HepG2 (cell line): ENCODE measurements at regions not wholly inside any gene's neighbourhood (a gene's known extent, or its start where the extent isn't known, plus 50 kb on each side); places are given as distances from the start of the nearest gene placed in this dataset.
A peak's percentile ranks its signal among the peaks of the same experiment; 100 is the strongest.

Source experiments
- ATAC-seq: fragments of 200-7000 bp; cut with Tn5 transposase; 3 replicates; pipeline ENCODE4 v1.9.1; 2020; ENCODE audit warnings: mild to moderate bottlenecking, moderate library complexity
- BruUV-seq: library from RNA; stranded (reverse); fragments of 400-500 nt; replicated peaks from 2 replicates; lab custom pipeline; 2021; lab: Mats Ljungman, UMichigan
- CTCF ChIA-PET: fragments of 300-600 bp; formaldehyde crosslinking; extraction: SDS; loops from one replicate; lab custom pipeline; 2021; ENCODE audit warnings: low total read pairs, inconsistent platforms, low intra/inter-chr PET ratio; lab: Yijun Ruan, JAX
- POLR2A ChIA-PET: fragments of 350-600 bp; sonication (Branson Sonifier 250); formaldehyde crosslinking; loops from one replicate; lab custom pipeline; 2020; ENCODE audit warnings: antibody characterized with exemption, inconsistent platforms; lab: Yijun Ruan, JAX
- DNase-seq: peaks from one replicate; pipeline ENCODE4 v3.0.0-alpha.2; 2015; ENCODE audit warnings: low spot score
- FAIRE-seq: peaks from 3 replicates; lab custom pipeline; 2011; peaks lifted over from hg19 to GRCh38; lab: Jason Lieb, UNC
- H2AFZ ChIP-seq: one replicate; pipeline ENCODE4 v1.6.1; 2011; ENCODE audit warnings: low read length, inconsistent platforms
- H3K27ac ChIP-seq: fragments of 300-600 bp; 3 replicates; pipeline ENCODE4 v1.8.0; 2011; ENCODE audit warnings: mixed run types, mild to moderate bottlenecking, mixed read lengths, low read length, inconsistent platforms; ENCODE audit not compliant: insufficient read depth; ENCODE audit errors: extremely low read length
- H3K27me3 ChIP-seq, 2 experiments: fragments of 200-600 bp in 1 of 2; 2 replicates in 1 of 2; 3 replicates in 1 of 2; pipeline versions ENCODE4 v1.6.0 to v1.8.0; 2011; ENCODE audit warnings: low read length in 2 of 2, mild to moderate bottlenecking in 2 of 2, moderate library complexity in 2 of 2, inconsistent platforms in 1 of 2; ENCODE audit not compliant: insufficient read depth in 2 of 2, control insufficient read depth in 1 of 2
- H3K36me3 ChIP-seq, 2 experiments: fragments of 200-600 bp in 1 of 2; replicated peaks in 1 of 2; 2 replicates in 1 of 2; 3 replicates in 1 of 2; pipeline versions ENCODE4 v1.5.1 to v1.8.0; 2011; ENCODE audit warnings: low read length in 2 of 2, inconsistent platforms in 1 of 2; ENCODE audit not compliant: insufficient read depth in 2 of 2, control insufficient read depth in 1 of 2
- H3K4me1 ChIP-seq: 2 replicates; pipeline ENCODE4 v1.5.1; 2012; ENCODE audit warnings: low read length, inconsistent platforms; ENCODE audit not compliant: insufficient read depth
- H3K4me2 ChIP-seq: 2 replicates; pipeline ENCODE4 v1.6.0; 2011; ENCODE audit warnings: low read depth, low read length, inconsistent platforms
- H3K4me3 ChIP-seq, 3 experiments: fragments of 200-600 bp in 1 of 3; sonication (generic), shearing (Covaris generic) in 1 of 3; replicated peaks in 1 of 3; 2 replicates each; pipeline ENCODE4 v1.5.1; 2011 to 2016; ENCODE audit warnings: low read length in 3 of 3, inconsistent platforms in 2 of 3, low read depth in 2 of 3, mild to moderate bottlenecking in 2 of 3, control low read depth in 1 of 3, mixed read lengths in 1 of 3; ENCODE audit not compliant: insufficient read depth in 1 of 3
- H3K79me2 ChIP-seq: one replicate; pipeline ENCODE4 v1.6.1; 2011; ENCODE audit warnings: low read length, inconsistent platforms; ENCODE audit not compliant: insufficient read depth
- H3K9ac ChIP-seq: 2 replicates; pipeline ENCODE4 v1.6.0; 2011; ENCODE audit warnings: mild to moderate bottlenecking, low read depth, low read length, inconsistent platforms; ENCODE audit not compliant: insufficient read depth
- H3K9me3 ChIP-seq: 2 replicates; pipeline ENCODE4 v1.5.1; 2012; ENCODE audit warnings: mild to moderate bottlenecking, low read length
- H4K20me1 ChIP-seq: 2 replicates; pipeline ENCODE4 v1.6.0; 2011; ENCODE audit warnings: inconsistent platforms, mild to moderate bottlenecking, low read length, moderate library complexity; ENCODE audit not compliant: insufficient read depth
- ATF7-NPFF ChIP-seq: sonication (generic); formaldehyde crosslinking; IDR thresholded peaks from 2 replicates; pipeline ENCODE4 v1.8.1; 2023; ENCODE audit warnings: mild to moderate bottlenecking, low read depth, missing genetic modification reagents, moderate library complexity
- CHCHD3 ChIP-seq: sonication (generic); formaldehyde crosslinking; IDR thresholded peaks from 2 replicates; pipeline ENCODE4 v1.8.0; 2022; ENCODE audit warnings: mild to moderate bottlenecking, missing genetic modification reagents, moderate library complexity
- ETV6 ChIP-seq: sonication (generic); formaldehyde crosslinking; conservative IDR thresholded peaks from 2 replicates; pipeline ENCODE4 v1.4.0; 2020; ENCODE audit warnings: missing genetic modification reagents
- KDM4B ChIP-seq: sonication (generic); formaldehyde crosslinking; IDR thresholded peaks from 2 replicates; pipeline ENCODE4 v1.4.0; 2020; ENCODE audit warnings: missing genetic modification reagents
- MAFF ChIP-seq: IDR thresholded peaks from 2 replicates; pipeline ENCODE4 v1.6.1; 2011; ENCODE audit warnings: low read depth, low read length, improper control_type of control experiment
- MAFK ChIP-seq, 2 experiments: IDR thresholded peaks in 1 of 2; conservative IDR thresholded peaks in 1 of 2; 2 replicates each; pipeline ENCODE4 v1.6.1; 2011; ENCODE audit warnings: improper control_type of control experiment in 2 of 2, low read length in 2 of 2
- SAP130 ChIP-seq: IDR thresholded peaks from 2 replicates; pipeline ENCODE4 v1.6.1; 2016; ENCODE audit warnings: low read depth
- STAG1 ChIP-seq: sonication (generic); formaldehyde crosslinking; IDR thresholded peaks from 2 replicates; pipeline ENCODE4 v1.4.0; 2020; ENCODE audit warnings: missing genetic modification reagents
- ZNF530 ChIP-seq: sonication (generic); formaldehyde crosslinking; IDR thresholded peaks from 2 replicates; pipeline ENCODE4 v1.5.0; 2020; ENCODE audit warnings: low read depth, mild to moderate bottlenecking, missing genetic modification reagents
- ZNF660 ChIP-seq: sonication (generic); formaldehyde crosslinking; IDR thresholded peaks from 2 replicates; pipeline ENCODE4 v1.5.1; 2020; ENCODE audit warnings: mild to moderate bottlenecking, low read depth, missing genetic modification reagents, borderline replicate concordance
- ZNF678 ChIP-seq: sonication (generic); formaldehyde crosslinking; IDR thresholded peaks from 2 replicates; pipeline ENCODE4 v1.4.0; 2020; ENCODE audit warnings: mild to moderate bottlenecking, missing genetic modification reagents
- whole genome bisulfite sequencing: methylation state at CpG from one replicate; pipeline ENCODE4 v1.1.6; 2017; ENCODE audit warnings: low lambda C conversion rate; 5-methylcytosine and 5-hydroxymethylcytosine counted together
- in situ Hi-C: cut with HindIII; loops from 2 replicates; pipeline ENCODE4 v1.10.0; 2017; ENCODE audit warnings: low pct_unique_long_range_greater_than_20kb; ENCODE audit not compliant: extremely low pct_ligation_motif_present
- intact Hi-C: fragments of 100-400 bp; cut with micrococcal nuclease; formaldehyde crosslinking; loops from one replicate; pipeline ENCODE4 v1.10.0; 2022; ENCODE audit not compliant: unreplicated experiment
- TF ChIP-seq, protein P1 (sequence below): IDR thresholded peaks from 2 replicates; pipeline ENCODE4 v1.6.1; 2018; ENCODE audit warnings: missing genetic modification reagents, mild to moderate bottlenecking, missing compliant biosample characterization
- TF ChIP-seq, protein P2 (sequence below): sonication (generic); formaldehyde crosslinking; IDR thresholded peaks from 2 replicates; pipeline ENCODE4 v1.4.0; 2020; ENCODE audit warnings: missing genetic modification reagents

GRCh38 chr11:24311974-24312373, 184.9 kb upstream of the LUZP2 start:
- H3K4me2 ChIP-seq = no peak overlapping the region
- no peak for FAIRE-seq
- in situ Hi-C loops = no loop called here
- TF ChIP-seq ZNF678 = no peak
- TF ChIP-seq, protein P1, sequence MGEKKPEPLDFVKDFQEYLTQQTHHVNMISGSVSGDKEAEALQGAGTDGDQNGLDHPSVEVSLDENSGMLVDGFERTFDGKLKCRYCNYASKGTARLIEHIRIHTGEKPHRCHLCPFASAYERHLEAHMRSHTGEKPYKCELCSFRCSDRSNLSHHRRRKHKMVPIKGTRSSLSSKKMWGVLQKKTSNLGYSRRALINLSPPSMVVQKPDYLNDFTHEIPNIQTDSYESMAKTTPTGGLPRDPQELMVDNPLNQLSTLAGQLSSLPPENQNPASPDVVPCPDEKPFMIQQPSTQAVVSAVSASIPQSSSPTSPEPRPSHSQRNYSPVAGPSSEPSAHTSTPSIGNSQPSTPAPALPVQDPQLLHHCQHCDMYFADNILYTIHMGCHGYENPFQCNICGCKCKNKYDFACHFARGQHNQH (CRISPR knock-in tag) = no peak
- TF ChIP-seq MAFK (conservative IDR thresholded peaks at IDR 0.05 in 1 of 2, IDR thresholded peaks at IDR 0.05 in 1 of 2; ENCODE audit: low read length in 2 of 2) = peak in 1 of 2 experiments; percentile 50; a peak in 1 of 4 replicates
- TF ChIP-seq MAFF = peak; percentile 29; the same call in 1 of the 2 replicates
- TF ChIP-seq, all 625 proteins: peak for 2
- ChIA-PET POLR2A (no interaction called here), CTCF (no interaction called here)
- intact Hi-C loops = no loop called here
- Histone ChIP-seq H3K79me2 (no peaks in the 10 kb centered on the region), H3K27me3 (no peaks in the 10 kb centered on the region), H3K36me3 (no peaks in the 10 kb centered on the region), H3K9ac (no peak overlapping the region), H4K20me1 (no peaks in the 10 kb centered on the region), H2AFZ (no peak overlapping the region), H3K9me3 (peaks cover 21% of the 10 kb centered on the region), H3K27ac (no peak overlapping the region), H3K4me3 (no peak overlapping the region), H3K4me1 (no peaks in the 10 kb centered on the region)
- 3% methylated on average over 2 of the region's 2 CpGs for WGBS
- DNase-seq (no peak), ATAC-seq (no peak)
- no TSS peak for BruUV-seq

DNA sequence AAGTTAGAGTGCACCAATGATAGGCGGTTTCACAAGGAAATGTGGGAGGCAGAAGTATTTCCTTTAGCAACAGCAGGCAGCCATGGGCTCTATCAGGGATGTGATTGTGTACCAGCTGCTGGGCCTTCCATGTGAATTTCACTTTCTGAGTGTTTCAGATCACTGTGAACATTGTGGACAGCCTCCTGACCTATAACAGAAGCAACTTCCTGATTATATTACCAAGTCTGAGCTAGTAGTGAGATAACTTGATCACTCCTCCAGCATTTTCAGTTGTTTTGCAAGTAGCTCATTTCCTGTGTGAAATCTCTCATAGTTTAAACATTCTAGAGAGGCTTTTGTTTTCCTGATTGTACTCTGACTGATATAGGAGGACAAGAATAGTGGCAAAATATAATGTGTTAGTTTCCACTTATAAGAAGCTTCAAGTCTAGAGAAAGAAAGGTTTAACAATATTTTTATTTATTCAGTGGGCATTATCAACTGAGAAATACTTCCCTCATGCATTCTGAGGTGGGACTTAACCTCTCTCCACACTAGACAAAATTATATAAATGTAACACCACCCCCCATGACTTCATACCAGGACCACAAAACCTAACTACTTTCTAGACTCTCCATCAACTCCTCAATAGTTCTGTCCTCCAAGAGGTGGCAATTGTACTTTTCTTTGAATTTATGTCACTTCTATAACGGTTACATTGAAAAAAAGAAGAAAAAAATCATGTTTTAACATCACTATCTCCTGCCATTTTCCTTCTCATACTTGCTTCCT, 184.2 kb upstream of the LUZP2 start:
- in situ Hi-C loops = no loop called here
- no TSS peak for BruUV-seq
- no peak overlapping the region for H3K4me2 ChIP-seq
- intact Hi-C loops = no loop called here
- H2AFZ ChIP-seq = no peak overlapping the region
- DNase-seq (no peak), ATAC-seq (no peak), FAIRE-seq (no peak)
- H3K4me1 ChIP-seq = no peaks in the 10 kb centered on the region
- CTCF ChIA-PET = no interaction called here
- no peak overlapping the region for H3K9ac ChIP-seq
- 21% methylated on average over 2 of the region's 2 CpGs for WGBS
- no peaks in the 10 kb centered on the region for H4K20me1 ChIP-seq
- H3K27me3 ChIP-seq = no peaks in the 10 kb centered on the region
- no peak overlapping the region for H3K4me3 ChIP-seq
- no peaks in the 10 kb centered on the region for H3K79me2 ChIP-seq
- POLR2A ChIA-PET = no interaction called here
- H3K9me3 ChIP-seq = peaks cover 21% of the 10 kb centered on the region
- no peak overlapping the region for H3K27ac ChIP-seq
- H3K36me3 ChIP-seq = no peaks in the 10 kb centered on the region
- TF ChIP-seq ATF7-NPFF (no peak), STAG1 (CRISPR knock-in tag) (no peak), CHCHD3 (CRISPR knock-in tag) (no peak), KDM4B (no peak), ZNF660 (CRISPR knock-in tag) (no peak), SAP130 (no peak), ETV6 (no peak), ZNF530 (CRISPR knock-in tag) (no peak)
- TF ChIP-seq, protein P2, sequence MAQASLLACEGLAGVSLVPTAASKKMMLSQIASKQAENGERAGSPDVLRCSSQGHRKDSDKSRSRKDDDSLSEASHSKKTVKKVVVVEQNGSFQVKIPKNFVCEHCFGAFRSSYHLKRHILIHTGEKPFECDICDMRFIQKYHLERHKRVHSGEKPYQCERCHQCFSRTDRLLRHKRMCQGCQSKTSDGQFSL (CRISPR knock-in tag) = no peak
